Endothelial cell of umbilical vein (primary cell): ENCODE measurements at regions not wholly inside any gene's neighbourhood (a gene's known extent, or its start where the extent isn't known, plus 50 kb on each side); places are given as distances from the start of the nearest gene placed in this dataset.

ENCODE experiments used
- BruUV-seq: library from RNA; stranded (reverse); fragments of 400-500 nt; replicated peaks from 2 replicates; lab custom pipeline; 2021; lab: Mats Ljungman, UMichigan
- CTCF ChIA-PET: fragments of 300-600, 350-600 bp; sonication (Branson Sonifier 250); formaldehyde crosslinking; loops from one replicate; lab custom pipeline; 2021; ENCODE audit warnings: antibody characterized with exemption, inconsistent platforms; lab: Charles Lee
- POLR2A ChIA-PET: fragments of 300-600, 350-600 bp; sonication (Branson Sonifier 250); formaldehyde crosslinking; loops from one replicate; lab custom pipeline; 2021; ENCODE audit warnings: antibody characterized with exemption, inconsistent platforms; lab: Charles Lee
- DNase-seq: peaks from one replicate; pipeline ENCODE4 v3.0.0-alpha.2; 2011; ENCODE audit warnings: low read depth, low spot score
- FAIRE-seq: peaks from 2 replicates; lab custom pipeline; 2011; peaks lifted over from hg19 to GRCh38; lab: Jason Lieb, UNC
- H2AFZ ChIP-seq: 2 replicates; pipeline ENCODE4 v1.6.0; 2012; ENCODE audit warnings: low read depth, low read length, control low read depth, inconsistent platforms
- H3K27ac ChIP-seq: 2 replicates; pipeline ENCODE4 v1.5.1; 2011; ENCODE audit warnings: low read depth, mild to moderate bottlenecking, control low read depth, low read length, moderate library complexity; ENCODE audit not compliant: insufficient read depth
- H3K27me3 ChIP-seq, 2 experiments: 2 replicates each; pipeline versions ENCODE4 v1.6.0 to v1.6.1; 2011; ENCODE audit warnings: low read length in 2 of 2, mixed read lengths in 1 of 2; ENCODE audit not compliant: control insufficient read depth in 2 of 2, insufficient read depth in 2 of 2
- H3K36me3 ChIP-seq, 2 experiments: 2 replicates in 1 of 2; 3 replicates in 1 of 2; pipeline ENCODE4 v1.5.1; 2011; ENCODE audit warnings: low read length in 2 of 2, mild to moderate bottlenecking in 1 of 2, moderate library complexity in 1 of 2; ENCODE audit not compliant: control insufficient read depth in 2 of 2, insufficient read depth in 2 of 2; ENCODE audit errors: extremely low read depth in 1 of 2
- H3K4me1 ChIP-seq: 3 replicates; pipeline ENCODE4 v1.5.1; 2011; ENCODE audit warnings: mild to moderate bottlenecking, low read length; ENCODE audit not compliant: control insufficient read depth, insufficient read depth; ENCODE audit errors: extremely low read depth
- H3K4me2 ChIP-seq: 2 replicates; pipeline ENCODE4 v1.6.1; 2011; ENCODE audit warnings: low read length, control low read depth, mixed read lengths; ENCODE audit not compliant: insufficient read depth
- H3K4me3 ChIP-seq, 3 experiments: fragments of 200-600 bp in 1 of 3; sonication (generic), shearing (Covaris generic) in 1 of 3; replicated peaks in 1 of 3; 2 replicates each; pipeline ENCODE4 v1.5.1; 2011 to 2016; ENCODE audit warnings: control low read depth in 3 of 3, low read length in 3 of 3, mild to moderate bottlenecking in 2 of 3, inconsistent platforms in 1 of 3, low read depth in 1 of 3, moderate library complexity in 1 of 3; ENCODE audit not compliant: insufficient read depth in 1 of 3
- H3K79me2 ChIP-seq: 2 replicates; pipeline ENCODE4 v1.6.0; 2012; ENCODE audit warnings: low read length, inconsistent platforms; ENCODE audit not compliant: control insufficient read depth, insufficient read depth
- H3K9ac ChIP-seq: replicated peaks from 2 replicates; pipeline ENCODE3; 2011; ENCODE audit warnings: low read length, control low read depth; ENCODE audit not compliant: insufficient read depth; ENCODE audit errors: extremely low read depth
- H3K9me1 ChIP-seq: replicated peaks from 3 replicates; pipeline ENCODE4 v1.6.0; 2011; ENCODE audit warnings: mild to moderate bottlenecking, low read length; ENCODE audit not compliant: control insufficient read depth, insufficient read depth; ENCODE audit errors: extremely low read depth
- H3K9me3 ChIP-seq: replicated peaks from 2 replicates; pipeline ENCODE4 v1.5.1; 2012; ENCODE audit warnings: low read length, inconsistent platforms; ENCODE audit not compliant: control insufficient read depth, insufficient read depth
- H4K20me1 ChIP-seq: replicated peaks from 2 replicates; pipeline ENCODE3; 2011; ENCODE audit warnings: mild to moderate bottlenecking, low read length; ENCODE audit not compliant: control insufficient read depth, insufficient read depth; ENCODE audit errors: extremely low read depth
- EZH2 ChIP-seq: IDR thresholded peaks from 2 replicates; pipeline ENCODE4 v1.6.1; 2012; ENCODE audit warnings: borderline replicate concordance, low read depth, mild to moderate bottlenecking, moderate library complexity, low read length, inconsistent platforms; ENCODE audit not compliant: severe bottlenecking
- FOS ChIP-seq: IDR thresholded peaks from 2 replicates; pipeline ENCODE4 v1.6.1; 2011; ENCODE audit warnings: mild to moderate bottlenecking, low read length, moderate library complexity, borderline replicate concordance; ENCODE audit not compliant: insufficient read depth
- GATA2 ChIP-seq: IDR thresholded peaks from 2 replicates; pipeline ENCODE4 v1.7.0; 2011; ENCODE audit warnings: low read depth, mild to moderate bottlenecking, moderate library complexity, mixed read lengths, low read length; ENCODE audit not compliant: insufficient read length, insufficient read depth
- JUN ChIP-seq: IDR thresholded peaks from 2 replicates; pipeline ENCODE4 v1.6.1; 2011; ENCODE audit warnings: borderline replicate concordance, low read depth; ENCODE audit not compliant: insufficient read length, insufficient read depth
- MYC ChIP-seq: IDR thresholded peaks from one replicate; pipeline ENCODE4 v1.6.1; 2011; ENCODE audit warnings: mild to moderate bottlenecking, low read depth, low read length
- POLR2A ChIP-seq: IDR thresholded peaks from 2 replicates; pipeline ENCODE4 v1.6.1; 2012; ENCODE audit warnings: low read depth, mild to moderate bottlenecking, control low read depth, low read length
- POLR2AphosphoS5 ChIP-seq: IDR thresholded peaks from 2 replicates; pipeline ENCODE4 v1.6.1; 2012; ENCODE audit warnings: low read depth, mild to moderate bottlenecking, control low read depth, low read length, moderate library complexity; ENCODE audit not compliant: insufficient read depth
- dilution Hi-C: fragments of 300-500 bp; cut with MboI; formaldehyde crosslinking; loops from one replicate; pipeline ENCODE4 v1.15.0; 2019; ENCODE audit warnings: low sequenced_read_pairs; ENCODE audit not compliant: extremely low pct_ligation_motif_present
- intact Hi-C: fragments of 100-400 bp; cut with micrococcal nuclease; formaldehyde crosslinking; loops from one replicate; pipeline ENCODE4 v1.10.0; 2022
- TF ChIP-seq, protein P1 (sequence below): IDR thresholded peaks from 2 replicates; pipeline ENCODE4 v1.6.1; 2011; ENCODE audit not compliant: insufficient read depth, insufficient read length
- TF ChIP-seq, protein P2 (sequence below), 2 donors: IDR thresholded peaks; 1 replicate in 1 of 2; 2 replicates in 1 of 2; pipeline ENCODE4 v1.5.1; 2011; ENCODE audit warnings: low read length in 2 of 2, mild to moderate bottlenecking in 2 of 2, moderate library complexity in 2 of 2, control low read depth in 1 of 2, inconsistent platforms in 1 of 2, low read depth in 1 of 2; ENCODE audit not compliant: insufficient read depth in 1 of 2; ENCODE audit errors: extremely low read depth in 1 of 2

DNA sequence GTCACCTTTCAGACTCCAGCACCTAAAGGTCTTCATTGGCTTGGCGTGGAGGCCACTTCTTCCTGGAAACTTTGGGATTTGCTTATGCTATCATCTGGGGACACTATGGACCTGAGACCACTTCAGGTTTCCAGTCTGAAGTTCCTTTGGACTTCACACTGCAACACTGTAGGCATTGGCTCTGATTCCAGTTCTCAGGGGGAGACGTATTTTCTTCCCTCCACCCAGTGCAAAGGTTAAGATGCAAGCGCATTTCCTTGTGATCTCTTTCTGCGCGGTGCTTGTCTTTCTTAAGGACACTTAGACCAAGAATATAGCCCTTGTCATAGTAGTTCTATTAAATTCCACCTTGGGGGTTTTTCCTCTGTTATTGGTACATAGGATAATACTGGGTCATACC lies 299.8 kb downstream of the TSHZ3 start:
- no peak overlapping the region for H3K4me3 ChIP-seq
- dilution Hi-C loops, result no loop called here
- ChIA-PET CTCF (no interaction called here), POLR2A (no interaction called here)
- H3K4me1 ChIP-seq, result no peaks in the 10 kb centered on the region
- H3K27ac ChIP-seq, result no peak overlapping the region
- no peak for FAIRE-seq
- BruUV-seq, result no TSS peak
- no peaks in the 10 kb centered on the region for H3K36me3 ChIP-seq
- no peaks in the 10 kb centered on the region for H3K79me2 ChIP-seq
- no peaks in the 10 kb centered on the region for H3K27me3 ChIP-seq
- no peaks in the 10 kb centered on the region for H4K20me1 ChIP-seq
- H3K4me2 ChIP-seq, result no peak overlapping the region
- no peaks in the 10 kb centered on the region for H3K9me1 ChIP-seq
- no peak for TF ChIP-seq POLR2AphosphoS5
- TF ChIP-seq EZH2, result no peak
- no peak for TF ChIP-seq MYC
- TF ChIP-seq, protein P1, sequence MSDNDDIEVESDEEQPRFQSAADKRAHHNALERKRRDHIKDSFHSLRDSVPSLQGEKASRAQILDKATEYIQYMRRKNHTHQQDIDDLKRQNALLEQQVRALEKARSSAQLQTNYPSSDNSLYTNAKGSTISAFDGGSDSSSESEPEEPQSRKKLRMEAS, result no peak
- no peak for TF ChIP-seq POLR2A
- TF ChIP-seq JUN, result no peak
- TF ChIP-seq, protein P2, sequence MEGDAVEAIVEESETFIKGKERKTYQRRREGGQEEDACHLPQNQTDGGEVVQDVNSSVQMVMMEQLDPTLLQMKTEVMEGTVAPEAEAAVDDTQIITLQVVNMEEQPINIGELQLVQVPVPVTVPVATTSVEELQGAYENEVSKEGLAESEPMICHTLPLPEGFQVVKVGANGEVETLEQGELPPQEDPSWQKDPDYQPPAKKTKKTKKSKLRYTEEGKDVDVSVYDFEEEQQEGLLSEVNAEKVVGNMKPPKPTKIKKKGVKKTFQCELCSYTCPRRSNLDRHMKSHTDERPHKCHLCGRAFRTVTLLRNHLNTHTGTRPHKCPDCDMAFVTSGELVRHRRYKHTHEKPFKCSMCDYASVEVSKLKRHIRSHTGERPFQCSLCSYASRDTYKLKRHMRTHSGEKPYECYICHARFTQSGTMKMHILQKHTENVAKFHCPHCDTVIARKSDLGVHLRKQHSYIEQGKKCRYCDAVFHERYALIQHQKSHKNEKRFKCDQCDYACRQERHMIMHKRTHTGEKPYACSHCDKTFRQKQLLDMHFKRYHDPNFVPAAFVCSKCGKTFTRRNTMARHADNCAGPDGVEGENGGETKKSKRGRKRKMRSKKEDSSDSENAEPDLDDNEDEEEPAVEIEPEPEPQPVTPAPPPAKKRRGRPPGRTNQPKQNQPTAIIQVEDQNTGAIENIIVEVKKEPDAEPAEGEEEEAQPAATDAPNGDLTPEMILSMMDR (IDR thresholded peaks at IDR 0.05; ENCODE audit: extremely low read depth in 1 of 2, insufficient read depth in 1 of 2, low read depth in 1 of 2, low read length in 2 of 2), result no peak
- no peak for TF ChIP-seq GATA2
- no peak for TF ChIP-seq FOS
- H2AFZ ChIP-seq, result no peak overlapping the region
- DNase-seq, result no peak
- no peaks in the 10 kb centered on the region for H3K9me3 ChIP-seq
- H3K9ac ChIP-seq, result no peak overlapping the region
- intact Hi-C loops, result no loop called here
